Cardiac muscle cell (in vitro differentiated cells and primary cell): ENCODE measurements at regions not wholly inside any gene's neighbourhood (a gene's known extent, or its start where the extent isn't known, plus 50 kb on each side); places are given as distances from the start of the nearest gene placed in this dataset.

Experiments
- DNase-seq, 2 donors: peaks; one replicate each; pipeline versions ENCODE4 v3.0.0 to v3.0.0-alpha.2; 2010 to 2017; ENCODE audit warnings: low read depth in 1 of 2, low spot score in 1 of 2
- H3K27ac ChIP-seq: fragments of 200-600 bp; sonication (generic); 2 replicates; pipeline ENCODE4 v1.5.1; 2016
- H3K27me3 ChIP-seq: fragments of 200-600 bp; sonication (generic); 2 replicates; pipeline ENCODE4 v1.6.0; 2016; ENCODE audit warnings: control low read depth
- H3K36me3 ChIP-seq: fragments of 200-600 bp; sonication (generic); 2 replicates; pipeline ENCODE4 v1.5.1; 2016; ENCODE audit warnings: control low read depth
- H3K4me1 ChIP-seq: fragments of 200-600 bp; sonication (generic); 2 replicates; pipeline ENCODE4 v1.8.1; 2017; ENCODE audit warnings: low read depth, mild to moderate bottlenecking, mixed run types
- H3K4me3 ChIP-seq: fragments of 200-600 bp; sonication (generic); 2 replicates; pipeline ENCODE4 v1.5.1; 2016; ENCODE audit warnings: mild to moderate bottlenecking
- H3K9me3 ChIP-seq: fragments of 200-600 bp; sonication (generic); 2 replicates; pipeline ENCODE4 v1.5.1; 2017; ENCODE audit warnings: low read depth, mild to moderate bottlenecking, control low read depth
- CTCF ChIP-seq: IDR thresholded peaks from 2 replicates; pipeline ENCODE4 v1.5.1; 2012; ENCODE audit warnings: low read depth, mild to moderate bottlenecking, low read length

GRCh38 chr1:18569811-18570545 is 60.7 kb upstream of the PAX7 start:
- Histone ChIP-seq H3K4me3 (no peak overlapping the region), H3K9me3 (no peaks in the 10 kb centered on the region), H3K36me3 (no peaks in the 10 kb centered on the region), H3K4me1 (no peaks in the 10 kb centered on the region), H3K27ac (no peak overlapping the region), H3K27me3 (peaks cover 5% of the 10 kb centered on the region)
- no peak for DNase-seq
- no peak for TF ChIP-seq CTCF

GRCh38 chr1:18571275-18571674 is 59.4 kb upstream of the PAX7 start:
- no peaks in the 10 kb centered on the region for H3K36me3 ChIP-seq
- peaks cover 5% of the 10 kb centered on the region for H3K27me3 ChIP-seq
- H3K27ac ChIP-seq, result no peak overlapping the region
- no peaks in the 10 kb centered on the region for H3K9me3 ChIP-seq
- no peak for DNase-seq
- no peak overlapping the region for H3K4me3 ChIP-seq
- TF ChIP-seq CTCF, result no peak
- H3K4me1 ChIP-seq, result no peaks in the 10 kb centered on the region

- no peak overlapping the region for H3K4me3 ChIP-seq
- no peak for DNase-seq
- no peak overlapping the region for H3K27ac ChIP-seq
- H3K9me3 ChIP-seq, result no peaks in the 10 kb centered on the region
- H3K36me3 ChIP-seq, result no peaks in the 10 kb centered on the region
- TF ChIP-seq CTCF, result no peak
- no peaks in the 10 kb centered on the region for H3K4me1 ChIP-seq
- H3K27me3 ChIP-seq, result peaks cover 5% of the 10 kb centered on the region
Observed at GRCh38 chr1:18572022-18572880, 58.4 kb upstream of the PAX7 start.

- Histone ChIP-seq H3K36me3 (no peaks in the 10 kb centered on the region), H3K4me3 (no peak overlapping the region), H3K9me3 (no peaks in the 10 kb centered on the region), H3K4me1 (no peaks in the 10 kb centered on the region), H3K27me3 (peaks cover 5% of the 10 kb centered on the region), H3K27ac (no peak overlapping the region)
- no peak for DNase-seq
- no peak for TF ChIP-seq CTCF
Observed at GRCh38 chr1:18573170-18573569, 57.5 kb upstream of the PAX7 start.

GRCh38 chr1:18574754-18575153 is 55.9 kb upstream of the PAX7 start:
- TF ChIP-seq CTCF, result no peak

More at GRCh38 chr1:18574754-18575153, 55.9 kb upstream of the PAX7 start:
- Histone ChIP-seq H3K9me3 (no peaks in the 10 kb centered on the region), H3K36me3 (no peaks in the 10 kb centered on the region), H3K4me1 (no peaks in the 10 kb centered on the region), H3K27ac (no peak overlapping the region), H3K27me3 (peaks cover 5% of the 10 kb centered on the region), H3K4me3 (no peak overlapping the region)
- no peak for DNase-seq
